HG02981 (cell line): ENCODE measurements at regions not wholly inside any gene's neighbourhood (a gene's known extent, or its start where the extent isn't known, plus 50 kb on each side); places are given as distances from the start of the nearest gene placed in this dataset.
"Not testable (repeated sequence)": the region's sequence is repeated elsewhere in the genome, so short reads cannot be mapped to it uniquely, and the experiment has no call there.

Source experiments
- ATAC-seq: cut with Tn5 transposase; IDR thresholded peaks from one replicate; pipeline ENCODE4 v1.9.1; 2021; ENCODE audit warnings: mild to moderate bottlenecking, moderate library complexity; ENCODE audit not compliant: unreplicated experiment

GRCh38 chr14:26319139-26319864 lies 278.5 kb downstream of the NOVA1 start:
- ATAC-seq, result no peak

GRCh38 chr14:26304056-26304455 lies 293.8 kb downstream of the NOVA1 start:
- no peak for ATAC-seq

- no peak for ATAC-seq
Observed at GRCh38 chr14:26293909-26294308, 303.9 kb downstream of the NOVA1 start.

GRCh38 chr14:26289891-26290486 lies 307.8 kb downstream of the NOVA1 start:
- no peak for ATAC-seq

- no peak for ATAC-seq
Observed at GRCh38 chr14:26286913-26287205, 311.0 kb downstream of the NOVA1 start.

- no peak for ATAC-seq
Observed at GRCh38 chr14:26286081-26286912, 311.5 kb downstream of the NOVA1 start.

GRCh38 chr14:26282578-26282977 lies 315.3 kb downstream of the NOVA1 start:
- ATAC-seq, result no peak

- not testable (repeated sequence) for ATAC-seq
Observed at GRCh38 chr14:26282011-26282410, 315.8 kb downstream of the NOVA1 start.

GRCh38 chr14:26281280-26281998 lies 316.4 kb downstream of the NOVA1 start:
- no peak for ATAC-seq

GRCh38 chr14:26276757-26277156 lies 321.1 kb downstream of the NOVA1 start:
- ATAC-seq, result no peak

- ATAC-seq, result no peak
Observed at GRCh38 chr14:26265170-26265685, 332.6 kb downstream of the NOVA1 start.

- ATAC-seq, result no peak
Observed at GRCh38 chr14:26261368-26262122, 336.3 kb downstream of the NOVA1 start.

GRCh38 chr14:26255213-26255612 lies 342.6 kb downstream of the NOVA1 start:
- ATAC-seq, result no peak

- no peak for ATAC-seq
Observed at GRCh38 chr14:26252176-26252575, 345.7 kb downstream of the NOVA1 start.

GRCh38 chr14:26233118-26233517 lies 364.7 kb downstream of the NOVA1 start:
- no peak for ATAC-seq

GRCh38 chr14:26218861-26219260 lies 379.0 kb downstream of the NOVA1 start:
- no peak for ATAC-seq

GRCh38 chr14:26217778-26218177 lies 380.1 kb downstream of the NOVA1 start:
- no peak for ATAC-seq

- no peak for ATAC-seq
Observed at GRCh38 chr14:26216786-26217185, 381.0 kb downstream of the NOVA1 start.

GRCh38 chr14:26213846-26214575 lies 383.8 kb downstream of the NOVA1 start:
- no peak for ATAC-seq

- no peak for ATAC-seq
Observed at GRCh38 chr14:26209699-26210098, 388.1 kb downstream of the NOVA1 start.
